RWPE2 (cell line): ENCODE measurements at regions not wholly inside any gene's neighbourhood (a gene's known extent, or its start where the extent isn't known, plus 50 kb on each side); places are given as distances from the start of the nearest gene placed in this dataset.

Experiments
- ATAC-seq: fragments of 200-7000 bp; cut with Tn5 transposase; 3 replicates; pipeline ENCODE4 v1.9.1; 2021; ENCODE audit warnings: low read depth
- DNase-seq: peaks from one replicate; pipeline ENCODE4 v3.0.0-alpha.2; 2020; ENCODE audit warnings: low spot score
- H3K27ac ChIP-seq: fragments of 450-650 bp; 2 replicates; pipeline ENCODE4 v1.5.1; 2017; ENCODE audit warnings: mild to moderate bottlenecking; ENCODE audit not compliant: poor library complexity, severe bottlenecking
- H3K27me3 ChIP-seq: fragments of 250-450 bp; sonication (Bioruptor Pico); 2 replicates; pipeline ENCODE4 v1.5.1; 2021; ENCODE audit warnings: mild to moderate bottlenecking, moderate library complexity; ENCODE audit not compliant: insufficient read depth, poor library complexity, severe bottlenecking
- H3K36me3 ChIP-seq: fragments of 250-450 bp; sonication (Bioruptor Pico); 2 replicates; pipeline ENCODE4 v1.5.1; 2020; ENCODE audit warnings: low read depth, mild to moderate bottlenecking, moderate library complexity
- H3K4me1 ChIP-seq: fragments of 250-450 bp; sonication (Bioruptor Pico); 2 replicates; pipeline ENCODE4 v1.5.1; 2021; ENCODE audit warnings: mild to moderate bottlenecking, moderate library complexity; ENCODE audit not compliant: insufficient read depth, poor library complexity, severe bottlenecking
- H3K4me3 ChIP-seq: fragments of 250-450 bp; sonication (Bioruptor Pico); 2 replicates; pipeline ENCODE4 v1.5.1; 2021; ENCODE audit warnings: mild to moderate bottlenecking, moderate library complexity; ENCODE audit not compliant: severe bottlenecking
- H3K9me3 ChIP-seq: fragments of 250-450 bp; sonication (Bioruptor Pico); 2 replicates; pipeline ENCODE4 v1.5.1; 2021; ENCODE audit warnings: mild to moderate bottlenecking, moderate library complexity; ENCODE audit not compliant: severe bottlenecking
- CTCF ChIP-seq: fragments of 450-650 bp; IDR thresholded peaks from one replicate; pipeline ENCODE4 v1.5.1; 2017; ENCODE audit warnings: mild to moderate bottlenecking, moderate library complexity; ENCODE audit not compliant: poor library complexity, severe bottlenecking

GRCh38 chr10:85032981-85033380, 704.6 kb downstream of the CCSER2 start:
- Histone ChIP-seq H3K4me1 (no peaks in the 10 kb centered on the region), H3K4me3 (no peak overlapping the region), H3K36me3 (no peaks in the 10 kb centered on the region), H3K27ac (no peak overlapping the region), H3K27me3 (no peaks in the 10 kb centered on the region), H3K9me3 (no peaks in the 10 kb centered on the region)
- no peak for DNase-seq
- TF ChIP-seq CTCF, result no peak
- ATAC-seq, result no peak

GRCh38 chr10:85036661-85037060, 708.3 kb downstream of the CCSER2 start:
- ATAC-seq (no peak), DNase-seq (no peak)
- Histone ChIP-seq H3K27ac (no peak overlapping the region), H3K27me3 (no peaks in the 10 kb centered on the region), H3K9me3 (no peaks in the 10 kb centered on the region), H3K36me3 (no peaks in the 10 kb centered on the region), H3K4me1 (no peaks in the 10 kb centered on the region), H3K4me3 (no peak overlapping the region)
- TF ChIP-seq CTCF, result no peak

GRCh38 chr10:85039311-85039710, 710.9 kb downstream of the CCSER2 start:
- no peaks in the 10 kb centered on the region for H3K9me3 ChIP-seq
- no peaks in the 10 kb centered on the region for H3K36me3 ChIP-seq
- DNase-seq (no peak), ATAC-seq (no peak)
- no peak overlapping the region for H3K4me3 ChIP-seq
- no peaks in the 10 kb centered on the region for H3K27me3 ChIP-seq
- no peak for TF ChIP-seq CTCF
- H3K27ac ChIP-seq, result no peak overlapping the region
- H3K4me1 ChIP-seq, result no peaks in the 10 kb centered on the region

GRCh38 chr10:85043207-85043606, 714.8 kb downstream of the CCSER2 start:
- Histone ChIP-seq H3K9me3 (no peaks in the 10 kb centered on the region), H3K4me3 (no peak overlapping the region), H3K36me3 (no peaks in the 10 kb centered on the region), H3K4me1 (no peaks in the 10 kb centered on the region), H3K27ac (no peak overlapping the region), H3K27me3 (no peaks in the 10 kb centered on the region)
- no peak for TF ChIP-seq CTCF
- no peak for ATAC-seq
- no peak for DNase-seq

- no peaks in the 10 kb centered on the region for H3K27me3 ChIP-seq
- TF ChIP-seq CTCF, result no peak
- no peak for ATAC-seq
- H3K27ac ChIP-seq, result no peak overlapping the region
- DNase-seq, result no peak
- H3K36me3 ChIP-seq, result no peaks in the 10 kb centered on the region
- H3K4me3 ChIP-seq, result no peak overlapping the region
- H3K4me1 ChIP-seq, result no peaks in the 10 kb centered on the region
- H3K9me3 ChIP-seq, result no peaks in the 10 kb centered on the region
Measured at GRCh38 chr10:85045046-85045445, 716.7 kb downstream of the CCSER2 start.
